HG03565 (cell line): ENCODE measurements at regions not wholly inside any gene's neighbourhood (a gene's known extent, or its start where the extent isn't known, plus 50 kb on each side); places are given as distances from the start of the nearest gene placed in this dataset.

Source experiments
- ATAC-seq: cut with Tn5 transposase; IDR thresholded peaks from one replicate; pipeline ENCODE4 v1.9.1; 2021; ENCODE audit warnings: mild to moderate bottlenecking, moderate library complexity; ENCODE audit not compliant: unreplicated experiment

DNA sequence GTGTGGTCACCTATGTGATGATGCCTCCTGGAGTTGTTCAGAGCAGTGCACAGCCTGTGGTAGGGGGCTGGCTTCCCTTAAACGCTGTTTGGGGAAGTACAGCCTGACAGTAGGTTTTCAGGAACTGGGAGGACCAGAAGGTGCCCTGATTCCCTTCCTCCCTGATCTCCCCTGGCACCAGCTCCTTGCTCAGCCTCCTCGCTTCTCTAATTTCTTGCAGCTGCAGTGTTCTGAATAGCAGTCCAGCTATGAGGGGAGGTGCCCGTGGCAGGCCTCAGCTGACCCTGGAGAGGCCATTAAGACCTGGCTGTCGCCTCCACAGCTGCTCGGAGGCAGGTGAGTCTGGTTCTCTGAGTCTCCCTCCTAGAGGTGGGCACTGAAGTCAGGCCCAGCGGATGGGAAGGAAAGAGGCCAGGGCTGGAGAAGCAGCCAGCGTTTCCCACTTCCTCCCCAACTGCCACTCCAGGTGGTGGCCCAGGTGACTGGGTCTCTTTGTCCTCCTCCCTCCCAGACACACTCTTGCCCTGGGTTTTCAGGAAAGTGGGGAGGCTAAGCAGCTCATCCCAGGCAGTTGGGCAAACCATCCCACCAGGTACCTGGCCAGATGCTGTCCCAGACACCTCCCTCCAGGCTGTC lies 52.0 kb upstream of the RPL11 start:
- no peak for ATAC-seq

DNA sequence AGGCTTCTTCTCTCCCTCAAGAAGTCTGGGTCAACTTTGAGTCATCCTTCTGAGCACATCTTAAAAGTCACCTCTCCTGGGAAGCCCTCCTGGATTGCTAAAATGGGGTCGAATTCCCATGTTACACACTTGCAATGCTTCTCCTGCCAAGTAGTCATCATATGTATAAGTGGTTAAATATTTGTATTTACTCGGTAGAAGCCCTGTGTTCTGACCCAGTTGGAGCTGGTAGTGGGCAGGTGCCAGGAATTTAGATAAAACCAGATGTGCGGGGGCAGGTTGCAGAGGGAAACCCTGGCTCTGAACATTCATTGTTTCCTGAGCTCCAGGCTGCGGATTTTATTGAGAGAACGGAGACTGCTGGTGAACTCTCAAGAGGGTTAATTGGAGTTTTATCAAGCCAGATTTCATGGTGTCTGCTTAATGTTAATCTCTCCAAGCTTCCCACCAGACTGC lies 52.8 kb upstream of the RPL11 start:
- ATAC-seq: no peak

DNA sequence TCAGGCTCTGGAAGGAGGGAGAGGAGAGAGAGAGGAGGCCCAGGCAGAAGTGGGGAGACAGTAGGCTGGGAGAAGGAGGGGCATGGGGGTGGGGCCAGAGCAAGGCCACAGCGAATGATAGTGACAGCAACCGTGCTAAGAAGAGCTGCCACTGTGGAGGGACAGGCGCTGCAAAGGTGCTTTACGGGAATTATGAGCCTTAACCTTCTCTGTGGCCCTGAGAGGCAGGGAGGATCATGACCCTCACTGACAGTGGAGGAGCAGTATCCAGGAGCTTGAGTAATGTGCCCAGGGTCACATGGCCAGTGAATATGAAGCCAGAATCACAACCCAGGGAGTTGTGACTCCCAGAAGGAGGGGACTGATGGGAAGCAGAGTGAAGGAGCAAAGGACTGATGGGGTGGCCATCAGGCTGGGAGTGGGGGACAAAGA lies 53.4 kb upstream of the RPL11 start:
- no peak for ATAC-seq

DNA sequence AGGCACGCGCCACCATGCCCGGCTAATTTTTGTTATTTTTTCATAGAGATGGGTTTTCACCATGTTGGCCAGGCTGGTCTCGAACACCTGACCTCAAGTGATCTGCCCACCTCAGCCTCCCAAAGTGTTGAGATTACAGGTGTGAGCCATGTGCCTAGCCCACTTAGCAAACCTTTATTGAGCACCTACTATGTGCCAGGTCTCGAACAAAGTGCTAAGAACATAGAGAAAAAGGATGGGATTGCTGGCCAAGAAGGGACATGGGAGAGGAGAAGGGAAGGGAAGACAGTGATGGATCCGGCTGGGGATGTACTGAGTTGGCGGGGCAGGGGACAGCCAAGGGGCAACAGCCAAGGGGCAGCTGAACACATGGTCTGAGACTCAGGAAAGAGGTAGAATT lies 55.6 kb upstream of the RPL11 start:
- no peak for ATAC-seq

DNA sequence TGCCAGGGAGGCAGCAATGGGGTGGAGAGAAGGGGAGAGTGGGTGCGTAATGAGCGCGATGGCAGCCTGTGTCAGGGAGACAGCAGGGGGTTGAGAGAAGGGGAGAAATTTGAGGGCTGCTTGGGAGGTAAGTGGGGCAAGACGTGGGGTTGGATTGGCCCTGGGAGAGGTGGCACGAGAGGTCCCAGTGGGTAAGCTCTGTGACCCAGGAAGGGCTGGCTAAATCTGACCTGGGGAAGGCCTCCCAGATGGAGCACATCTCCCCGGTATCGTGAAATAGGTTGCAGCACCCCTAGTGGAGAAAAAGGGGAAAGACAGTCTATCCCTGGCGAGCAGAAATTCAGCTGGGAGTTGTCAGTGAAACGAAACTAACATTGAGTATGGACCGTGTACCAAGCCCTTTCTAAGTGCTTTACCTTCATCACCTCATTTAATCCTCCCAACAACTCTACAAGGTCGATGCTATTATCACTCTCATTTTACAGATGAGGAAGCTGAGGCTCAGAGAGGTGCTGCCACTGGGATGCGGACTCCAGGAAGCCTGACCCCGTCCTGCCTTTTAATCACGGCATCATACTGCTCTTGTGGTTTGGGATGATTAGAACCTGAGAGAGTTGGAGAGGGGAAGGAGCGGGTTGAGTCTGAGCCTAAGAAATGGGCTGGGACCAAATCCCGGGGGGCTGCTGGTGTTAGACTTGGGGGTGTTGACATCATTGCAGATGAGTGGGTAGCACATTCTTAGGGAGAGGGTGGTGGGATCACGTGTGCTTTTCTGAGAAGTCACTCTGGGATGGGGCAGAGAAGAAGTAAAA lies 56.6 kb upstream of the RPL11 start:
- ATAC-seq: no peak

DNA sequence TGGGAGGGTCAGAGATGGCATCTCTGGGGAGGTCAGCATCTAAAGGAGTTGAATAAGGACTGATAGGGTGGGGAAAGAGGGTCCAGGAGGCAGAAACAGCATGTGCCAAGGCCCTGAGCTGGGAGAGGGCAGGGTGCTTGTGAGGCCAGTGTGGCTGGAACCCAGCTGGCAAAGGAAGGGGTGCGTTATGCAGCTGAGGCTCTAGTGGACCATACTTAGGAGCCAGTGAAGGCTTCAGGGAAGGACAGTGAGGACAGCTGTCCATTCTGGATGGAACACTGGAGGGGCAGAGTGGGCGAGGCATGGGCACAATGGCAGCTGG lies 57.1 kb upstream of the RPL11 start:
- ATAC-seq: no peak

DNA sequence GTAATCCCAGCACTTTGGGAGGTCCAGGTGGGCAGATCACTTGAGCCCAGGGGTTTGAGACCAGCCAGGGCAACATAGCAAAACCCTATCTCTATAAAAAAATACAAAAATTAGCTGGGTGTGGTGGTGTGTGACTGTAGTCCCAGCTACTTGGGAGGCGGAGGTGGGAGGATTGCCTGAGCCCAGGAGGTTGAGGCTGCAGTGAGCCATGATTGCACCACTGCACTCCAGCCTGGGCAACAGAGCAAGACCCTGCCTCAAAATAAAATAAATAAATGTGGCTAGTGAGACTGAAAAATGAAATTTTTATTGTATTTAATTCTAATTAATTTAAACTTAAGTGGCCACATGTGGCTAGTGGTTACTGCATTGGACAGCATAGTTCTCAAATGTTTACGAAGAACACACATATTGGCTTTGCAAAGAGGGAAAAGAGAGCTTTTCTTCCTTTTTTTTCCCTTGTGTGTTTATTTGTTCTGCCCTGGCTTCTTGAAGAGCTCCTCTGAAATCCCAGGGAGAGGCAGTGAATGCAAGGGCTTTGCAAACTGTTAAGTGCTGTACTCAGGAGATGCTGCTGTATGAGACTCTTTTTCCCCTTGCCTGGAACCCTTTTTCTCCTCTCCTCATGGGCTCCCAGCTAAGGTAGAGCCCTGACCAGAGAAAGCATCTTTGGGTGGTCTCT lies 59.0 kb upstream of the RPL11 start:
- ATAC-seq: no peak

DNA sequence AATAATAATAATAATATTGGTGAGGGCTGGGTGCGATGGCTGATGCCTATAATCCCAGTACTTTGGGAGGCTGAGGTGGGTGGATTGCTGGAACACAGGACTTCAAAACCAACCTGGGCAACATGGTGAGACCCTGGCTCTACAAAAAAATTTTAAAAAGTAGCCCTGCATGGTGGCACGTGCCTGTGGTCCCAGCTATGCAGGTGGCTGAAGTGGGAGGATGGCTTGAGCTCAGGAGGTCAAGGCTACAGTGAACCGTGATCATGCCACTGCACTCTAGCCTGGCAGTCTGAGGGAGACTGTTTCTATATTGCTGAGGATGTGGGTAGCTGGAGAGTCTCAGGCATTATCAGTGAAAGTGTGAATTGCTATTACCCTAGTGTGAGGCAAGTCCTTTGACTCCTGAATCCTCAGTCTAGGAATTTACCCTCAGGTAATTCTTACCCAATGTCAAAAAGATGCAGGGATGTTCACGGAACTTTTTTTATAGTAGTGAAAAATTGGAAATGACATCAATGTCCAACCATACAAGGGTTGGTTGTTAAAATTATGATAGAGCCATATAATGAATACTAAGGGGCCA lies 61.8 kb upstream of the RPL11 start:
- no peak for ATAC-seq

DNA sequence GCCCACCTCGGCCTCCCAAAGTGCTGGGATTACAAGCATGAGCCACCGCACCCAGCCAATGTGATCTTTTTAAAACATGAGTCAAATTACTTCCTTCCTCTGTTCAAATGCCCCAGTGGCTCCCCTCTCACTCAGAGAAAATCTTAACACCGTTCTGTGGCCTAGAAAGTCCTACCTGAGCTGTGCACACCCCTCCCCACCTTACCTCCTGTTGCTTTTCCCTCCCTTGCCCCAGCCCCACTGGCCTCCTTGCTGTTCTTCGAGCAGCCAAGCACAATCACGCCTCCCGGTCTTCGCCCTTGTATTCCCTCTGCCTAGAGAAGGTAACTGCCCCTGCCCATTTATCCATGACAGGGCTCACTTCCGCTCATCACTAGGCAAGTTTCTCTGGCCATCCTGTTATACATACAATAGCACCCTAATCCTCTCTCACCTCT lies 62.6 kb upstream of the RPL11 start:
- no peak for ATAC-seq

DNA sequence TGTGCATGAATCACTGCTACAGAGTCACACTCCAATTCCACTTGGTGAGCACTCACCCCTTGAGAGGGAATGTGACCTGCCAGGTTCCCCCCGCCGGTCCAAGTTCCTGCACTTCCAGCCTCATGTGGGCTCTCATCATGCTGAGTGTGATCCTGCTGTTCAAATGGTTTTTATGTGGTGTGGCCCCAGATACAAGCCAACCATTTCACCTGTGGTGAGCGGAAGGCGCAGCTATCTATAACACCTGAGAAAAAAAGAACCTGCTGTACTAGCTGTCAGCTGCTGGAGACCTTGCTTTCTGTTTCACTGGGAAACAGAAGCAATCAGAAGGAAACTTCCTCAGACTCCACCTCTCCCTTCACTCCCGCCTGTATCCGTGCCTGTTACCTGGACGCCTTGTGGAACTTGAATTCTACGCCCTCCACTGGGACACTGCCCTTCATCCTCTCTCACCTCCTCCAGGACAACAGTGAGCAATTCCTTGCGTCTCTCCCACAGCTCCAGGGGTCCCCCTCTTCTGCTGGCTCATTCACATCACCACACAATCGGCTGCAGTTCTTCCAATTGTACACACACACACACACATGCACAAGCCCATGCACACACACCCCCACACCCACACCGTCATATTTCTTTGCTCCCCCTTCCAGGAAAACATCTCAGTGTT lies 64.4 kb upstream of the RPL11 start:
- no peak for ATAC-seq

DNA sequence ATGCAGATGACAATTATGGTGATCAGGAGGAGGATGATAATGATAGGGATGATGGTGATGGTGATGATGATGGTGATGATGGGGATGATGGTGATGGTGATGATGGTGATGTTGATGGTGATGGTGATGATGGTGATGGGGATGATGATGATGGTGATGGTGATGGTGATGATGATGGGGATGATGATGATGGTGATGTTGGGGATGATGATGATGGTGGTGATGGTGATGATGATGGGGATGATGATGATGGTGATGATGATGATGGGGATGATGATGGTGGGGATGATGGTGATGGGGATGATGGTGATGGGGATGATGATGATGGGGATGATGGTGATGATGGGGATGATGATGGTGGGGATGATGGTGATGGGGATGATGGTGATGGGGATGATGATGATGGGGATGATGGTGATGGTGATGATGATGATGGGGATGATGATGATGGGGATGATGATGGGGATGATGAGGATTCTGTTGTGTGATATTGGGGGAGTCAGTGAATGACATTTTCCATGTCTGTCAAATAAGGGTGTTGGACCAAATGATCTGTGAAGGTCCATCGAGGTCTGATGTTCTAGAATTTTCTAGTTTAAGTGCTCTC lies 65.6 kb upstream of the RPL11 start:
- no peak for ATAC-seq

DNA sequence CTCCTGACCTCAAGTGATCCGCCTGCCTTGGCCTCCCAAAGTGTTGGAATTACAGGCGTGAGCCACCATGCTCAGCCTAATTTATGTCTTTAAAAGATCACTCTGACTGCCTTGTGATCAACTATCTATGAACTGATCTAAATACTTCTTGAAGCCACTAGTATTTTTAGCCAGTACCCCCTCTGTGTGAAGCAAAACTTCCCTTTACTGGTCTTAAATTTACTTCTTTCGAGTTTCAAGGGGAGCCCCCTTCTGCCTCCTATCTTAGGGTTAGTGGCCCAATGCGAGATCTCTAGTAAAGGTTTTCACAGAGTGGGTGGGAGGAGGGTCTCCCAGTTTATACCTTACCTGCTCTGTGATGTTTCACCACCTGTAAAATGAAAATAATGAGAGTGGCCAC lies 66.1 kb upstream of the RPL11 start:
- ATAC-seq: no peak

DNA sequence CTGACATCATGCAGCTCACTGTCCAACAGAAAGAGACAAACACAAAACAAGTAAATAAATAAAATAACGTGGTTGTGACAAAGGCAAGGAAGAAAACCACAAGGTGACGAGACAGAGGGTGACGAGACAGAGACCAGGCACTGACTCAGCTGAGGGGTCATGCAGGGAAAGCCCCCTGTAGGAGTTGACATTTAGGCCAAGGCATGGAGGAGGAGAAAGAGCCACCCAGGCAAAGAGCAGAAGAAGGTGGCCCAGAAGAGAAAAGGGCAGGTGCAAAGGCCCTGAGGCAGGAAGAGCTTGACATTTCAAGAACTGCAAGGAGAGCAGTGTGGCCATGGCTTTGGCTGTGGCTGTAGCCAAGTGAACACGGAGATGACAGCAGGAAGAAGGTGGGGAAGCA lies 65.1 kb upstream of the ID3 start:
- ATAC-seq: no peak

DNA sequence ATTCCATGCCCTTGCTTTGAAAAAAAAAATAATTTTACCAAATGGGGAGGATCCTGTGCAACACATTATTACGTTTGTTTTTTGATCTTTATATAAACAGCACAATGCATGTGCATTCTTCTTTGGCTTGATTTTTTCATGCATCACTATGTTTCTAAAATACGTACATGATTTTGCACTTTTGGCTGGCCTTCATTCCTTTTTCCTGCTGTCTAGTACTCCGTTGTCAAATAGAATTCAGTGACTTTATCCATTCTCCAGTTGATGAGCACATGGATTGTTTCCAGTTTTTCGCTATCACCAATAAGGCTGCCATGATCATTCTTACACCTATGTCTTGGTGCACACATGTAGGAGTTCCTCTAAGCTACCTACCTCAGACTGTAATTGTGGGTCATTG lies 63.0 kb upstream of the ID3 start:
- no peak for ATAC-seq

DNA sequence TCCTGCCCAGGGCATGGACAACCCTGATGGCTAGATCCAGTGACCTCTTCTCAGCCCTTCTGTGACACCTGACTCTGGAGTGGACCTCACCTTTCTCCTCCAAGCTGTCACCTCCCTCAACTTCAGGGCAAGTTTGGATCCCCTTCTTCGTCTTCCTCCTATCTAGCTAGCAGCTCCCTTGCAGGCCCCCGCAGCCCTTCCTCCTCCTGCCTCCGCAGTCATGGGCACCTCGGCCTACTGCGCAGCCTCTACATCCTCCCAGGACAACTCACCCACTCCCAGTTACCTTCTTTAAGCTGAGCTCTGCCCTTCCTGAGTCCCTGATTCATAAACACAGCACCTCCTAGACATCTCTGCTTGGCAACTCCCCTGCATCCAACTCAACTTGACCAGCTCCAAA lies 61.3 kb upstream of the ID3 start:
- no peak for ATAC-seq

DNA sequence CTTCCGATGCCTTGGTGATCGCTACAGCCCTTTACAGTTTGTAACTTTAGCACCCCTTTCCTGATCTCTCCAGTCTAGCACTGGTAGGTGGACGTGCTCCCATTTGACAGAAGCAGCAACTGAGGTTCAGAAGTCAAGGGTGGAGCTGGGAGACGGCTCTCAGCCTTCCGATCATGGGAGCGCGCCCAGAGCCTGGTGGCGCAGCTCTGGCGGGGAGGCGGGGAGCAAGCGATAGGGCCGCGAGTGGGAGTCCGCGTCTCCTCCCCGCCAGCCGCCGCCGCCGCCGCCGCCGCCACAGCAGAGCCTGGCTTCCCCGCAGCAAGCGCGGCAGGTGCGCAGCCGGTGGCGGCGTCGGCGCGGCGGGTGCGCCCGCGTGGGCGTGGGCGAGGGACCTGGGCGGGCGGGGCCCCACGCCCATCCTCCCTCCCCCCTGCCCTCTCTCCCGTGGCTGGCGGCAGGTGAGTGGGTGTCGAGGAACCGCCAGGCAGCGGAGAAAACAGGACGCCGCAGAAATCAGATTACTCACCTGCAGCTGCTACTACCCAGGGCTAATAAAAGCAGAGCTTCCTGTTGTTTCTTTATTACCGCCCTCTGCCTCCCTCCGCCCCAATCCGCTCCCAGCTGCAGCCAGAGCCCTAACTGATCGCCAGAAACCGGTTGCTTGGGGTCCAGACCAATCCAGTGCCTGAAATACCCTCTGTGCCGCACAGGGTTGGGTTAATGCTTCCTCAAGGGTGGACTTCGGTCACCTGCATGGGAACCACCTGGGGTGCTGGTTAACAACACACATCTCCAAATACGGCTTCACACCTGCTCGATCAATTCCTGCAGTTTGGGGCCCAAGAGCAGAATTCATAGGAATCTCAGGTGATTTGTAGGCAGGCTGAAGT lies 60.2 kb upstream of the ID3 start:
- ATAC-seq: peak; percentile 56

DNA sequence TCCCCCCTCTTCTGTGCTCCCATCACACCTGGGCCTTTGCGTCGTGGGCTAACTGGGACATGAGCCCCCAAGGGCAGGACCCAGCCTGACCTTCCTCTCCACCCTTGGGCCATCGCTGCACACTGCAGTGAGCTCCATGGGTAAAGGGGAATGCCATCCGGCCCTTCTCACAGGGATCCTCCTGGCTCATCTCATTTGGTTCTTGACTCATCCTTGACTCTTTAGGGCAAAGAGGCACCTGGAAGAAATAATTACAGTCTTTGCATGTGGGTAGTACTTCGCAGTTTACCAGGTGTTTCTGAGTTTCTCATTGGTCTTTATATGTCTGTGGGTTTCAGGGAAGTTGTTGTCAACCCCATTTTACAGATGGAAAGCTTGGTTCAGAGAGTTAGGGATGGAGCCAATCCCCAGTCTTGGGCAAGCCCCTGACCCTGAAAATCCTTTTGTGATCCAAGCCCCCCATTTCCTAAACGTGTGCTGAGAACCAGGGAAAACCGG lies 59.3 kb upstream of the ID3 start:
- ATAC-seq: no peak

DNA sequence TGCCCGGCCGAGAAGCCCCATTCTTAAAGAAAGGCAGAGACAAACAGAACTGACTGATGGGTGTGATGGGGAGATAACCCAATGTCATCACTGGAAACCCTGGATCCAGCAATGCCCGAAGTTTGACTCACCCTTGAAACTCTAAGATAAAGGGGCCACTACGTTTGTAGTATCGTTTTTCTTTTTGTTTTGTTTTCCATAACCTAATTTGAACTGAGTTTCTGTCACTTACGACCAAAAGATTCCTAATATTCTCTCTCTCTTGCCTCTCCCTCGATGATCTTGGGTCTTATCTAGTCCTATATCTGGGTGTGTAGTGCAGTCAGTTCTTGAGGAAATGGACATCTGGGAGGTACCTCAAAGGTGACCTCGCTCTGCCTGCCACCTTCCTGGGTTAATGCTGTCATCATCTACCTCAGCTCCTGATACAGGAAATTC lies 57.8 kb upstream of the ID3 start:
- ATAC-seq: no peak

DNA sequence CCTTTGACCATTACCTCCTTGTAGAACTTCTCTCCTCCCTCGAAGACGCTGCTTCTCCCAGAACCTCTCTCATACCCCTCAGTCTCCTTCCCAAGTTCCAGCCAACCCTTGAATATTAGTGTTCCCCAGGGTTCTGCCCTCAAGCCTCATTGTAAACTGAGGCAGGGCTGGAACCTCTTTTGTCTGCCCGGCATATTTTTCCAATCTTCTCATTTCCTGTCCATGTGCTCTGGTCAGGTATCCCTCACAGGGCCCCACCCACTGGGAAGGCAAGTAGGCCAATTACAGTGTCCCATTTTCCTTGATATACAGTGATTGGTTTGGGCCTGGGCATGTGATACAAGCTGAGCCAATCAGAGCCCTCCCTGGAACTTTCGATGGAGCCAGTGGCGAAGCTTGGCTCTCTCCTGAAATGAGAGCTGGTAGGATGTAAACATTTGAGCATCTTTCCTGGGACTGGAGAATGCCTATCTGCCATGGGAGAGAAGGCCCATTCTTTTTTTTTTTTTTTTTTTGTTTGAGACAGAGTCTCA lies 57.1 kb upstream of the ID3 start:
- no peak for ATAC-seq
